ENCODE measurements at regions not wholly inside any gene's neighbourhood (a gene's known extent, or its start where the extent isn't known, plus 50 kb on each side); places are given as distances from the start of the nearest gene placed in this dataset.

- TF ChIP-seq EZH2 (conservative IDR thresholded peaks at IDR 0.05; ENCODE audit: low read depth, low read length) (no peak), NR2C2 (CRISPR knock-in tag; IDR thresholded peaks at IDR 0.05; ENCODE audit: borderline replicate concordance) (no peak), SMC3 (IDR thresholded peaks at IDR 0.05; ENCODE audit: low read length) (no peak), TP53 (CRISPR knock-in tag; conservative IDR thresholded peaks at IDR 0.05) (no peak), YEATS2 (CRISPR knock-in tag; IDR thresholded peaks at IDR 0.05; ENCODE audit: borderline replicate concordance) (no peak), PCBP2 (optimal IDR thresholded peaks at IDR 0.05; ENCODE audit: low read depth, low read length, poor library complexity, severe bottlenecking) (no peak)
Measured at GRCh38 chr16:34050787-34051320, 591.4 kb downstream of the TP53TG3F start.

All from HepG2 (cell line).